ENCODE measurements at regions not wholly inside any gene's neighbourhood (a gene's known extent, or its start where the extent isn't known, plus 50 kb on each side); places are given as distances from the start of the nearest gene placed in this dataset.
"Not testable (repeated sequence)": the region's sequence is repeated elsewhere in the genome, so short reads cannot be mapped to it uniquely, and the experiment has no call there.

DNA sequence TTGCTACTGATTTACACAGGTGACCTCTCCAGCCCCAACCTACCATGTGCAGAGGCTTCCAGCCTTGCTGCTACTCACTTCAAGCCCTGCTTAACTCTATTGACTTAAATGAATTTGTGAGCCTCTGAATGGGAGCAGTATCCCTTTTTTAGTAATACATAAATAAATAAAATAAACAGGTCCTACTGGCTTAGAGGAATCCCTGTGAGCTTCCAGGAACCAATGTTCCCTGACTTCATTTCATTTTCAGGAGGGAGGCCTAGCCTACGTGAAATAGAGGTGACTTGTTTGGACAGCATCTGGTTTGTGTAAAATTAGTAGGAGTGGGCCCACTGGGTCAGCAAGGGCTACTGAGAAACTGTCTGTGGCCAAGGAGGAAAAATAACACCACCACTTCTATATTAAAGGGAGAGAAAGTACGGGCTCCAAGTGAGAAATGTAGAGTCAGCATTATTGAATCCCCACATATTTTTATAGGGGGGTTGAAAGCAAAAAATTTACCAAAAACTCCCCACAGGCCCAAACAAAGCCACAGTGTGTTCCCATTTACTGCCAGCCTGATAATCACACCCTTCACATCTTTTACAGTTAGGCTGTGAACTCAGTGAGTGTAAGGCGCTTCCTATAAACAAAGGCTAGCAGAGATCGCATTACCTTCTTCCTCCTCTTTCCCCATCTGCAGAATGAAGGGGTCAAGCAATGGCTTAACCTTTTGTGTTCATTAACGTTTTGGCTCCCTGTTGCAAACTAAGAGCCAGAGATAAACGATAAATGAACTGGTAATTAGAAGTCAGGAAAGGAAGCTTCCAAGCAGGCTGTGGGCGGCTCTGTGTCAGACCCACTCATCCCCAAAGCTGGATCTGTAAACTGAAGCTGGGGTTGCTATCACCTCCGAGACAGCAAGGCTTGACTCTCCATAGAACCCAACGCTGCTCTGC is 138.8 kb upstream of the LIFR start:
- H3K4me2 ChIP-seq: no peak overlapping the region
- H3K27ac ChIP-seq: no peak overlapping the region
- TF ChIP-seq Cebpa-rat (IDR thresholded peaks at IDR 0.05): no peak

DNA sequence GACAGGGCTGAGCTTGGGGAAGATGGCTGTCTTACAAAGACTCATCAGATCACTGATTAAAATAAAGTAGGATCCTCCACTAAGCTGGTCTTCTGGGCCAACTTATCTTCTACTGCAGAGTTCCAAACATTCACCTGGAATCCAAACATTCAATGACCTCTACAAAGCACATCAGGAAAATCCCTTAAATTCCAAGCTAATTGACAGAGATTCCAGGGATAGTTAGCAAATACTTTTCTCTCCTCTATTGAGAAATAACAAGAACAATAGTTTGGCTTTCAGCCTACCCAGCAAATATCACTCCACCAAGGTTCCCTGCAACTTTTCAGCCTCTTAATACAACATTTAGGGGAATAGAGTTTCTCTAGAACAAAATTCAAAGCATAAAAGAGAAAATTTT is 140.6 kb upstream of the LIFR start:
- no peaks in the 10 kb centered on the region for H4K20me1 ChIP-seq
- H3K4me1 ChIP-seq: no peaks in the 10 kb centered on the region
- H3K27ac ChIP-seq: no peak overlapping the region
- no peak for TF ChIP-seq Cebpa-rat (IDR thresholded peaks at IDR 0.05)
- H3K27me3 ChIP-seq: no peaks in the 10 kb centered on the region
- H3K9ac ChIP-seq: no peak overlapping the region
- H3K36me3 ChIP-seq: no peaks in the 10 kb centered on the region
- H3K4me2 ChIP-seq: no peak overlapping the region
- H3K9me3 ChIP-seq: peaks cover 8% of the 10 kb centered on the region; the same call in 1 of the 2 replicates
- H3K4me3 ChIP-seq: no peak overlapping the region

More for the DNA sequence above, 138.8 kb upstream of the LIFR start:
- H3K4me1 ChIP-seq: no peaks in the 10 kb centered on the region
- no peaks in the 10 kb centered on the region for H3K27me3 ChIP-seq
- no peak overlapping the region for H3K9ac ChIP-seq
- no peaks in the 10 kb centered on the region for H4K20me1 ChIP-seq
- H3K9me3 ChIP-seq: peaks cover 7% of the 10 kb centered on the region; the same call in 1 of the 2 replicates
- H3K36me3 ChIP-seq: no peaks in the 10 kb centered on the region
- no peak overlapping the region for H3K4me3 ChIP-seq

DNA sequence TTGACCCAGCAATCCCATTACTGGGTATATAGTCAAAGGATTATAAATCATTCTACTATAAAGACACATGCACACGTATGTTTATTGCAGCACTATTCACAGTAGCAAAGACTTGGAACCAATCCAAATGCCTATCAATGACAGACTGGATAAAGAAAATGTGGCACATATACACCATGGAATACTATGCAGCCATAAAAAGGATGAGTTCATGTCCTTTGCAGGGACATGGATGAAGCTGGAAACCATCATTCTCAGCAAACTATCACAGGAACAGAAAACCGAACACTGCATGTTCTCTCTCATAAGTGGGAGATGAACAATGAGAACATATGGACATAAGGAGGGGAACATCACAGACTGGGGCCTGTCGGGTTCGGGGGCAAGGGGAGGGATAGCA is 140.3 kb upstream of the OSMR start:
- H3K27ac ChIP-seq, H3K9ac ChIP-seq, H3K4me1 ChIP-seq, H3K4me2 ChIP-seq, H3K27me3 ChIP-seq, H3K9me3 ChIP-seq, H3K4me3 ChIP-seq, H3K36me3 ChIP-seq, H4K20me1 ChIP-seq: not testable (repeated sequence)

DNA sequence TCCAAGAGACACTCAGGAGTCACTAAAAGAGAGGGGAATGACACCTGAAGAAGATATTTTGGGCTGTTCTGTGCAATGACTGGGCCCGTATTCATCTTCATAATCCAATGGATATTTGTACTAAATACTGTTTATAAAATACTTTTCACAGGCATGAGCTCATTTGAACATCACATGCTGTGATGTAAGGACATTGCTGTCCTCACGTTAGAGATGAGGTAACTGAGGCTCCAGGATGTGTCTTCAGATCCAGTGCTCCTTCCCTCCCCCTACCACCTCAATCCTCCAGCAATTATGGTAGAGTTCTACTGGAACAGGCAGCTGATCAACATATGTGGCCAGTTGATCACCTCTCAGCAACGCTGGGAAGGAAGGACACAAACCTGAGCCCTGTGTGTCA is 139.4 kb upstream of the OSMR start:
- no peaks in the 10 kb centered on the region for H4K20me1 ChIP-seq
- no peak overlapping the region for H3K4me2 ChIP-seq
- no peaks in the 10 kb centered on the region for H3K36me3 ChIP-seq
- H3K9ac ChIP-seq: no peak overlapping the region
- no peaks in the 10 kb centered on the region for H3K4me1 ChIP-seq
- H3K4me3 ChIP-seq: no peak overlapping the region
- H3K27ac ChIP-seq: no peak overlapping the region
- H3K9me3 ChIP-seq: no peaks in the 10 kb centered on the region
- TF ChIP-seq Cebpa-rat (IDR thresholded peaks at IDR 0.05): no peak
- H3K27me3 ChIP-seq: no peaks in the 10 kb centered on the region

DNA sequence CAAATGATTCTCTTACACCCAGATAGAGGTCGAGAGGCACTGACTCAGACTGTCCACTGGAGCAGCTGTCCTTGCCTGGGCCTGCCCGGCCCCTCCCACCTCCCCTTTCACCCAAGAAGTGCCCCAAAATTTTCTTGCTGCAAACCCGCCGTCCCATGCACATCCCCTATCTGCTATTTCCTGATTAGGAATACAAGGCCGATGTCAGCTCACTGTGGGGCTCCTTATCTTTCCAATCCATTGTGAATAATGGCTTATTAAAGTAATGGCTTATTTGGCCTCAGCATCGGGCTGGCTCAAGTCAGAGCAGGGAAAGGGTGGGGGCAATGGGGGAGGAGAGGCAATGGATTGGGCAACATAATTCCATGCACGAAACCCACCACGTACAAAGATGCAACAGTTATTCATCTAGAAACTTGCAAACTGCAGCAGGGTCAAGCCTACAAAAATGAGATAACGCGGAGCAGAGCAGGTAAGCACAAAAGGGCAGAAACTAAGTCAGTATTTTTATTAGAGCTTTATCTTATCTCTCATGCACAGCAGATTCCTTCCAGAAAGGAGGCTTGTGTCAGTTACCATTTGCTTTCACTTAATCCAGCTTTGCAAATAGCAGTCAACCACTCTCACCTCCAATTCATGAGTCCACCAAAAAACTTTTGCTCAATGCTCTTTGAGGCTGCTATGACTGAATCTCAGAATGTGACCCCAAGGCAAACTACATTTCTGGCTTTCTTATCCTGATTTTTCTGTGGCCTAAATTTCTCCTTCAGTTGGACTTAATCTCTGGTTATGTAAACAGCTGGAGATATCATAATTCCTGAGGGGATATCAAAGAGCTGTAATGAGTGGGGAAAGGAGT is 138.2 kb upstream of the OSMR start:
- Histone ChIP-seq H3K4me1 (no peaks in the 10 kb centered on the region), H3K9me3 (no peaks in the 10 kb centered on the region), H3K27me3 (no peaks in the 10 kb centered on the region), H3K4me2 (no peak overlapping the region), H3K36me3 (no peaks in the 10 kb centered on the region), H3K9ac (no peak overlapping the region), H3K4me3 (no peak overlapping the region), H3K27ac (no peak overlapping the region), H4K20me1 (no peaks in the 10 kb centered on the region)
- TF ChIP-seq Cebpa-rat (IDR thresholded peaks at IDR 0.05): no peak

DNA sequence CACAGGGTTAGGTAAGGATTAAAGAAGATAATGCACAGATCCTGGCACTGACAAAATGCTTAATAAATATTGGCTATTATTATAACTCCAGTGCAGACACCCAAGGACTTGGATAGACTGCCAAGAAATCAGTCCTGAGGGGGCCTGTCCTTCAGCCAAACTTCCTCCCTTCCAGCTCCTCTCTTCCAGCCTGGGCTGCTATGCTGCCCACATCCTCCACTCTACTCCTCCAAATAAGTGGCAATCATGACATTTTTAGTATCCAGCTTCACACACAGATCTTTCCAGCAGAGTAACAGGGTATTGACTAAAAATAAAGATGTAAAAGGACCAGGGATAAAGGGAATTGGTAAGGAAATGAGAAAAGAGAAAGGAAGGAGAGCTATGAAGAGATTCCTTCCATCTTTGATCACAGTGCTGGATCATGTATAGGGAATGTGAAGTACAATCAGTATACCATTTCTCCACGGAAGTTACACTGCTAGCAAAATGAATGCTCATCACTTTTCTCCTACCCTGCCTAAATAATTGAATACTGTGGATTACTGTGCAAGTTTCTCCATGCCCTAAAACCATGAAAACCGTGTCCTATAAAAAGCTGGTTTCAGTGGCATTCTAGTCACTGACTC is 136.0 kb upstream of the OSMR start:
- H3K4me2 ChIP-seq: no peak overlapping the region

DNA sequence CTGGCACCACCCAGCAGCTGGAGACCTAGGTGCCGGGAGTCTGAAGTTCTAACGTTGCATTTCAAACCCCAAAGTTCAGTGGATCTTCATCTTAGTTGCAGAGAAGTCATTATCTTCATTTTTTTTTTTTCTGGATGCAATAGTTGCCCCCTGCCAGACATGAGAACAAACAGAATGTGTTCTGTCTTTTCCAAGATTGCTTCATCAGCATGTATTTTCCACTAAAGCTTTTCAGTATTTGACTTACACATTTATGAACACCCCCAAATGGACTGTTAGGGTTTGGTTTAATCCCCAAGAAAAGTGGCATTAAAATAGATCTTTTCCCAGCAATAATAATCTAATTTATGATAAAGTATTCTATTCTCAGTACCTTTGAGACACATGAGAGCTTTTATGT is 135.2 kb upstream of the OSMR start:
- no peak overlapping the region for H3K9ac ChIP-seq
- H3K27me3 ChIP-seq: no peaks in the 10 kb centered on the region
- no peaks in the 10 kb centered on the region for H4K20me1 ChIP-seq
- no peaks in the 10 kb centered on the region for H3K36me3 ChIP-seq
- H3K4me2 ChIP-seq: no peak overlapping the region
- H3K9me3 ChIP-seq: no peaks in the 10 kb centered on the region
- H3K27ac ChIP-seq: no peak overlapping the region
- no peak for TF ChIP-seq Cebpa-rat (IDR thresholded peaks at IDR 0.05)
- H3K4me3 ChIP-seq: no peak overlapping the region
- no peaks in the 10 kb centered on the region for H3K4me1 ChIP-seq

More for the DNA sequence above, 136.0 kb upstream of the OSMR start:
- no peak overlapping the region for H3K4me3 ChIP-seq
- H3K27me3 ChIP-seq: no peaks in the 10 kb centered on the region
- no peaks in the 10 kb centered on the region for H3K9me3 ChIP-seq
- H4K20me1 ChIP-seq: no peaks in the 10 kb centered on the region
- H3K36me3 ChIP-seq: no peaks in the 10 kb centered on the region
- TF ChIP-seq Cebpa-rat (IDR thresholded peaks at IDR 0.05): no peak
- H3K27ac ChIP-seq: no peak overlapping the region
- H3K9ac ChIP-seq: no peak overlapping the region
- H3K4me1 ChIP-seq: no peaks in the 10 kb centered on the region

DNA sequence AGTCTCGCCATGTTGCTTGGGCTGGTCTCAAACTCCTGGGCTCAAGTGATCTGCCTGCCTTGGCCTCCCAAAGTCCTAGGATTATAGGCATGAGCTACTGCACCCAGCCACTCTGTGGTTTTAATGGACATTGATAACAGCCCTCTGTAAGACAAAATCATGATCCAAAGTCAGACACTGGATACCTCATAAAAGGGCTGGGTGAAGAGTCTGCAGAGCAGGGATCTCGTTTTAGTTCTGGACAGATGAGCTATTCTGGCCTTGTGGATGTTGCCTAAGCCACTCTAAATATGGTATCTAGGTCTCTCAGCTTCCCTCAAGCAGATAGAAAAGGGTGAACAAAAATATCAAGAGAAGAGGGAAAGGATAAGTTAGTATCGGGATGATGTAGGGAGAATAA is 133.4 kb upstream of the OSMR start:
- no peaks in the 10 kb centered on the region for H3K27me3 ChIP-seq
- no peaks in the 10 kb centered on the region for H4K20me1 ChIP-seq
- H3K4me3 ChIP-seq: no peak overlapping the region
- no peak overlapping the region for H3K4me2 ChIP-seq
- no peak overlapping the region for H3K27ac ChIP-seq
- H3K9ac ChIP-seq: no peak overlapping the region
- H3K36me3 ChIP-seq: no peaks in the 10 kb centered on the region
- no peak for TF ChIP-seq Cebpa-rat (IDR thresholded peaks at IDR 0.05)
- no peaks in the 10 kb centered on the region for H3K9me3 ChIP-seq
- no peaks in the 10 kb centered on the region for H3K4me1 ChIP-seq

DNA sequence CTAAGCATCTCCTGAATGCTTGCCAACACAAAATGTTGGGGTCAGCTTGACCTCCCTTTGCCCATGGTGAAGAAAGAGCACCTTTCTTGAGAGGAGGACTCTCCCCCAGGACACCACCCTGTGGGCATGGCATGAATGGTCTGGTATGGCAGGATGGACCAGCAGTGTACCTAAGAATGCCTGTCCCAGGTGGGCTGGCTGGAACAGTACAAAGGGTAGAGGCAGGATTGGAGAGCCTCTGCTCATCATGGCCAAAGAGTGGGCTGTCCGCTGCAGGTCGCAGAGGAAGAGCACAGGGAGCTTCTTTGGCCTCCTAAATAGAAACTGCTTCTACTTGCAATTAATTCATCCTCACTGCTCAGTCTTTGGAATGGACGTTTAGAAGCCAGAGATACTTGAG is 131.6 kb upstream of the OSMR start:
- H3K36me3 ChIP-seq: no peaks in the 10 kb centered on the region
- H3K27ac ChIP-seq: no peak overlapping the region
- H3K4me1 ChIP-seq: peaks cover 3% of the 10 kb centered on the region
- no peaks in the 10 kb centered on the region for H3K9me3 ChIP-seq
- H3K27me3 ChIP-seq: no peaks in the 10 kb centered on the region
- no peaks in the 10 kb centered on the region for H4K20me1 ChIP-seq
- no peak overlapping the region for H3K9ac ChIP-seq
- H3K4me3 ChIP-seq: no peak overlapping the region
- TF ChIP-seq Cebpa-rat (IDR thresholded peaks at IDR 0.05): no peak
- H3K4me2 ChIP-seq: no peak overlapping the region
